Parathyroid adenoma (tissue), 2 donors: ENCODE measurements at regions not wholly inside any gene's neighbourhood (a gene's known extent, or its start where the extent isn't known, plus 50 kb on each side); places are given as distances from the start of the nearest gene placed in this dataset.

Source experiments
- H2AFZ ChIP-seq: fragments of 300-600 bp; sonication (generic); one replicate; pipeline ENCODE4 v1.7.0; 2017; ENCODE audit warnings: antibody characterized with exemption, mild to moderate bottlenecking
- H3K27ac ChIP-seq: fragments of 300-600 bp; sonication (generic); one replicate; pipeline ENCODE4 v1.7.0; 2017
- H3K27me3 ChIP-seq: fragments of 300-600 bp; sonication (generic); one replicate; pipeline ENCODE4 v1.7.0; 2017; ENCODE audit warnings: low read length; ENCODE audit not compliant: control insufficient read depth, insufficient read depth
- H3K36me3 ChIP-seq: fragments of 300-600 bp; sonication (generic); one replicate; pipeline ENCODE4 v1.7.0; 2017; ENCODE audit warnings: low read length; ENCODE audit not compliant: control insufficient read depth, insufficient read depth
- H3K4me1 ChIP-seq: fragments of 300-600 bp; sonication (generic); one replicate; pipeline ENCODE4 v1.7.0; 2017; ENCODE audit warnings: control low read depth
- H3K4me2 ChIP-seq: fragments of 300-600 bp; sonication (generic); one replicate; pipeline ENCODE4 v1.7.0; 2017; ENCODE audit warnings: low read length
- H3K4me3 ChIP-seq: fragments of 300-600 bp; sonication (generic); one replicate; pipeline ENCODE4 v1.7.0; 2017; ENCODE audit warnings: low read depth, low read length
- H3K79me2 ChIP-seq: fragments of 300-600 bp; sonication (generic); one replicate; pipeline ENCODE4 v1.7.0; 2017; ENCODE audit warnings: control low read depth
- H3K9ac ChIP-seq: fragments of 300-600 bp; sonication (generic); one replicate; pipeline ENCODE4 v1.7.0; 2017; ENCODE audit warnings: mild to moderate bottlenecking
- H3K9me3 ChIP-seq: fragments of 300-600 bp; sonication (generic); one replicate; pipeline ENCODE4 v1.7.0; 2017; ENCODE audit warnings: low read length; ENCODE audit not compliant: control insufficient read depth
- TF ChIP-seq, protein P1 (sequence below): fragments of 300-600 bp; sonication (generic); IDR thresholded peaks from one replicate; pipeline ENCODE4 v1.7.0; 2017; ENCODE audit warnings: antibody characterized with exemption, mild to moderate bottlenecking
- donor health status: primary hyperparathyroidism.

- Histone ChIP-seq H3K36me3 (no peaks in the 10 kb centered on the region), H3K79me2 (no peaks in the 10 kb centered on the region), H3K9me3 (no peaks in the 10 kb centered on the region), H3K4me2 (no peak overlapping the region), H3K9ac (no peak overlapping the region), H3K4me3 (no peak overlapping the region), H3K27ac (no peak overlapping the region), H3K4me1 (no peaks in the 10 kb centered on the region), H3K27me3 (no peaks in the 10 kb centered on the region), H2AFZ (no peak overlapping the region)
- TF ChIP-seq, protein P1, sequence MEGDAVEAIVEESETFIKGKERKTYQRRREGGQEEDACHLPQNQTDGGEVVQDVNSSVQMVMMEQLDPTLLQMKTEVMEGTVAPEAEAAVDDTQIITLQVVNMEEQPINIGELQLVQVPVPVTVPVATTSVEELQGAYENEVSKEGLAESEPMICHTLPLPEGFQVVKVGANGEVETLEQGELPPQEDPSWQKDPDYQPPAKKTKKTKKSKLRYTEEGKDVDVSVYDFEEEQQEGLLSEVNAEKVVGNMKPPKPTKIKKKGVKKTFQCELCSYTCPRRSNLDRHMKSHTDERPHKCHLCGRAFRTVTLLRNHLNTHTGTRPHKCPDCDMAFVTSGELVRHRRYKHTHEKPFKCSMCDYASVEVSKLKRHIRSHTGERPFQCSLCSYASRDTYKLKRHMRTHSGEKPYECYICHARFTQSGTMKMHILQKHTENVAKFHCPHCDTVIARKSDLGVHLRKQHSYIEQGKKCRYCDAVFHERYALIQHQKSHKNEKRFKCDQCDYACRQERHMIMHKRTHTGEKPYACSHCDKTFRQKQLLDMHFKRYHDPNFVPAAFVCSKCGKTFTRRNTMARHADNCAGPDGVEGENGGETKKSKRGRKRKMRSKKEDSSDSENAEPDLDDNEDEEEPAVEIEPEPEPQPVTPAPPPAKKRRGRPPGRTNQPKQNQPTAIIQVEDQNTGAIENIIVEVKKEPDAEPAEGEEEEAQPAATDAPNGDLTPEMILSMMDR: no peak
Observed at GRCh38 chr1:103250441-103250861, 142.1 kb upstream of the COL11A1 start.

GRCh38 chr1:103248417-103249102, 140.2 kb upstream of the COL11A1 start:
- Histone ChIP-seq H3K4me3 (no peak overlapping the region), H3K36me3 (no peaks in the 10 kb centered on the region), H3K27ac (no peak overlapping the region), H3K79me2 (no peaks in the 10 kb centered on the region), H3K4me1 (no peaks in the 10 kb centered on the region), H3K27me3 (no peaks in the 10 kb centered on the region), H2AFZ (no peak overlapping the region), H3K9ac (no peak overlapping the region), H3K9me3 (no peaks in the 10 kb centered on the region), H3K4me2 (no peak overlapping the region)
- TF ChIP-seq, protein P1: no peak

DNA sequence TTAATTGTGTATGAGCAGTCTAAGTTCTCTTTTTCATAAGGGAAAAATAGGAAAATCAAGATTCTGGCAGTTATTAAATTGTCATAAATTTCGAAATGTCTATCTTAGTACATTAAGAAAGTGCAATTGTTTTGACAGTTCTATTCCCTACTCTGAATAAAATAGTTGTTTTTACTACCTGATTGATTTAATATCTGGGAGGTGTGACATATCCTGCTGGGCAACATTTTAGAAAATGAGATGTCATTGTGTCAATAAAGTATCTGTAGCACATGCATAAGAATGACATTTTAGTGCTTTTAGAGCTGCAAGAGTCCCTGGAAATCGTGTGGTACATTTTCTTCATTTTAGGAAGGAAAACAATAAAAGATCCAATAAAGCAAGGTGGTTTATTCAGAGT, 139.2 kb upstream of the COL11A1 start:
- Histone ChIP-seq H3K79me2 (no peaks in the 10 kb centered on the region), H3K4me3 (no peak overlapping the region), H3K36me3 (no peaks in the 10 kb centered on the region), H3K4me2 (no peak overlapping the region), H3K27ac (no peak overlapping the region), H3K9ac (no peak overlapping the region), H3K9me3 (no peaks in the 10 kb centered on the region), H3K27me3 (no peaks in the 10 kb centered on the region), H2AFZ (no peak overlapping the region), H3K4me1 (no peaks in the 10 kb centered on the region)
- TF ChIP-seq, protein P1: no peak

GRCh38 chr1:103243481-103243880, 135.2 kb upstream of the COL11A1 start:
- Histone ChIP-seq H3K36me3 (no peaks in the 10 kb centered on the region), H3K4me3 (no peak overlapping the region), H3K9ac (no peak overlapping the region), H3K27me3 (no peaks in the 10 kb centered on the region), H2AFZ (no peak overlapping the region), H3K4me2 (no peak overlapping the region), H3K4me1 (no peaks in the 10 kb centered on the region), H3K9me3 (no peaks in the 10 kb centered on the region), H3K79me2 (no peaks in the 10 kb centered on the region), H3K27ac (no peak overlapping the region)
- TF ChIP-seq, protein P1: no peak

- no peak overlapping the region for H3K4me2 ChIP-seq
- no peak overlapping the region for H3K9ac ChIP-seq
- no peaks in the 10 kb centered on the region for H3K9me3 ChIP-seq
- H3K36me3 ChIP-seq: no peaks in the 10 kb centered on the region
- H3K79me2 ChIP-seq: no peaks in the 10 kb centered on the region
- TF ChIP-seq, protein P1: no peak
- H3K4me1 ChIP-seq: no peaks in the 10 kb centered on the region
- H3K27me3 ChIP-seq: no peaks in the 10 kb centered on the region
- no peak overlapping the region for H3K4me3 ChIP-seq
- H2AFZ ChIP-seq: no peak overlapping the region
- no peak overlapping the region for H3K27ac ChIP-seq
Observed at GRCh38 chr1:103239034-103239433, 130.7 kb upstream of the COL11A1 start.
